Kidney (tissue), 13 donors: ENCODE measurements at regions not wholly inside any gene's neighbourhood (a gene's known extent, or its start where the extent isn't known, plus 50 kb on each side); places are given as distances from the start of the nearest gene placed in this dataset.

ENCODE experiments used
- DNase-seq, 5 donors: peaks; one replicate each; pipeline ENCODE4 v3.0.0-alpha.2; 2013 to 2020
- FAIRE-seq: peaks from 2 replicates; lab custom pipeline; 2012; peaks lifted over from hg19 to GRCh38; lab: Jason Lieb, UNC
- H3K27ac ChIP-seq, 2 donors: one replicate each; pipeline ENCODE4 v1.7.0; 2013; ENCODE audit warnings: low read depth in 2 of 2, low read length in 2 of 2, inconsistent platforms in 1 of 2
- H3K27me3 ChIP-seq: one replicate; pipeline ENCODE4 v1.7.1; 2013; ENCODE audit warnings: low read length, inconsistent platforms; ENCODE audit not compliant: control insufficient read depth, insufficient read depth
- H3K36me3 ChIP-seq, 3 donors: one replicate each; pipeline versions ENCODE4 v1.7.0 to v1.7.1; 2013; ENCODE audit warnings: low read length in 3 of 3, control low read depth in 1 of 3, inconsistent platforms in 1 of 3; ENCODE audit not compliant: insufficient read depth in 3 of 3, control insufficient read depth in 2 of 3
- H3K4me1 ChIP-seq, 3 donors: one replicate each; pipeline versions ENCODE4 v1.7.0 to v1.7.1; 2013; ENCODE audit warnings: low read length in 3 of 3, inconsistent platforms in 1 of 3, low read depth in 1 of 3; ENCODE audit not compliant: control insufficient read depth in 2 of 3, insufficient read depth in 2 of 3
- H3K4me3 ChIP-seq, 3 donors: one replicate each; pipeline versions ENCODE4 v1.7.0 to v1.8.1; 2013; ENCODE audit warnings: low read length in 3 of 3, control low read depth in 1 of 3, inconsistent platforms in 1 of 3
- H3K9ac ChIP-seq, 3 donors: one replicate each; pipeline versions ENCODE4 v1.7.0 to v1.7.1; 2013; ENCODE audit warnings: low read length in 3 of 3, control low read depth in 1 of 3, inconsistent platforms in 1 of 3
- H3K9me3 ChIP-seq, 3 donors: one replicate each; pipeline versions ENCODE4 v1.7.0 to v1.7.1; 2013; ENCODE audit warnings: low read length in 3 of 3, control low read depth in 1 of 3, inconsistent platforms in 1 of 3; ENCODE audit not compliant: control insufficient read depth in 2 of 3, insufficient read depth in 1 of 3
- CTCF ChIP-seq: IDR thresholded peaks from 3 replicates; pipeline ENCODE4 v1.5.1; 2012; ENCODE audit warnings: mild to moderate bottlenecking, moderate library complexity, borderline replicate concordance; ENCODE audit not compliant: insufficient read depth; ENCODE audit errors: extremely low read depth
- intact Hi-C: fragments of 100-400 bp; cut with DNase I; formaldehyde crosslinking; loops from one replicate; pipeline ENCODE4 v1.11.1; 2022
- donor health status: control.
- donor health status: control.
- donor health status: control.
- donor health status: control.
- donor health status: control.
- donor health status: DM: yes; HTN: yes; CAD: no.
- donor health status: Normal renal cell carcinoma (clear cell type).

GRCh38 chr10:6938384-6938783 lies 358.3 kb upstream of the PRKCQ start:
- Histone ChIP-seq H3K4me3 (no peak overlapping the region), H3K27ac (no peak overlapping the region), H3K9me3 (peaks cover 0 to 11% (median 0%) of the 10 kb centered on the region in 3 donors), H3K9ac (no peak overlapping the region), H3K4me1 (no peaks in the 10 kb centered on the region), H3K27me3 (no peaks in the 10 kb centered on the region), H3K36me3 (no peaks in the 10 kb centered on the region)
- intact Hi-C loops = no loop called here
- DNase-seq = no peak
- no peak for TF ChIP-seq CTCF
- FAIRE-seq = no peak

GRCh38 chr10:6936931-6937330 lies 356.9 kb upstream of the PRKCQ start:
- peaks cover 0 to 11% (median 0%) of the 10 kb centered on the region in 3 donors for H3K9me3 ChIP-seq
- no peak overlapping the region for H3K4me3 ChIP-seq
- no peak for TF ChIP-seq CTCF
- no peak overlapping the region for H3K9ac ChIP-seq
- intact Hi-C loops = no loop called here
- DNase-seq = no peak
- no peaks in the 10 kb centered on the region for H3K4me1 ChIP-seq
- H3K27ac ChIP-seq = no peak overlapping the region
- H3K27me3 ChIP-seq = no peaks in the 10 kb centered on the region
- no peaks in the 10 kb centered on the region for H3K36me3 ChIP-seq
- FAIRE-seq = no peak

DNA sequence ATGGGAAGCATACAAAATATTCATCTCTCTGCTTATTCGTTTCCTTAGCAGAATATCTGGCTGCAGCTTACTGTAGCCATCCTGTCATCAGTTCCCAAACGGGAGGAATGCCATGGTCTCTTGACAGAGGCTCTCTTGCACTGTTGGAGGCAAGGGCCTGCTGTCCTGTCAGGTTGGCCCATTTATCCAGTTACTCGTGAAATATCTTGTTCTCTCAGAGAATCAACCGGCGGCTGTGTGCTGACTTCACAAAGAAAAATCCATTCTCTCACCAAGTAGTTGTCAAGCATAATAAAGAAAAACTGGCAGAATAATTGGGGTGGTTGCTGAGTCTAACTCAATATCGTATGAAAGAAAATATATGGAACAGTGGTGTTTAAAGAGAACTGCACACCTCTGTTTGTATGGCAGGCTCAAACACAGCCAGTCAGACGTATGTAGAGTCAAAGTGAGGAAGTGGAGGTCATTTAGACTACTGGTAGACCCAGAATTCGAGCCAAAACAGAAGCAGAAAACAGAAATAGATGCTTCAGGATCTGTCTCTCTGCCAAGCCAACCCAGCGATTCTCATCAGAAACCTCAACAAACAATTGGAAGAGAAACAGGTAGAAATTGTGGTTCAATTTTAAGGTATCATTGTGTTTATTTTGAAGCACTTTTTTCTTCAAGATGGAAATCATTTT lies 349.2 kb upstream of the PRKCQ start:
- Histone ChIP-seq H3K4me3 (no peak overlapping the region), H3K27me3 (no peaks in the 10 kb centered on the region), H3K36me3 (no peaks in the 10 kb centered on the region), H3K9me3 (no peaks in the 10 kb centered on the region), H3K4me1 (no peaks in the 10 kb centered on the region), H3K27ac (no peak overlapping the region), H3K9ac (no peak overlapping the region)
- no peak for TF ChIP-seq CTCF
- no peak for DNase-seq
- intact Hi-C loops = no loop called here
- no peak for FAIRE-seq

- no peak overlapping the region for H3K4me3 ChIP-seq
- H3K36me3 ChIP-seq = no peaks in the 10 kb centered on the region
- no peak overlapping the region for H3K9ac ChIP-seq
- FAIRE-seq (no peak), DNase-seq (no peak)
- no peaks in the 10 kb centered on the region for H3K9me3 ChIP-seq
- no peak for TF ChIP-seq CTCF
- no peak overlapping the region for H3K27ac ChIP-seq
- no peaks in the 10 kb centered on the region for H3K27me3 ChIP-seq
- intact Hi-C loops = no loop called here
- H3K4me1 ChIP-seq = no peaks in the 10 kb centered on the region
Observed at GRCh38 chr10:6928586-6928985, 348.5 kb upstream of the PRKCQ start.
